OCI-LY3 (cell line): ENCODE measurements at regions not wholly inside any gene's neighbourhood (a gene's known extent, or its start where the extent isn't known, plus 50 kb on each side); places are given as distances from the start of the nearest gene placed in this dataset.

Source experiments
- EZH2phosphoT487 ChIP-seq: fragments of 200-600 bp; shearing (Covaris generic); IDR thresholded peaks from 2 replicates; pipeline ENCODE4 v1.6.1; 2018; ENCODE audit warnings: antibody characterized with exemption, mixed run types, low read depth
- TF ChIP-seq, protein P1 (sequence below): fragments of 200-600, 300-600 bp; sonication (generic); IDR thresholded peaks from 2 replicates; pipeline ENCODE4 v1.5.1; 2014; ENCODE audit warnings: antibody characterized with exemption, low read length, low read depth

DNA sequence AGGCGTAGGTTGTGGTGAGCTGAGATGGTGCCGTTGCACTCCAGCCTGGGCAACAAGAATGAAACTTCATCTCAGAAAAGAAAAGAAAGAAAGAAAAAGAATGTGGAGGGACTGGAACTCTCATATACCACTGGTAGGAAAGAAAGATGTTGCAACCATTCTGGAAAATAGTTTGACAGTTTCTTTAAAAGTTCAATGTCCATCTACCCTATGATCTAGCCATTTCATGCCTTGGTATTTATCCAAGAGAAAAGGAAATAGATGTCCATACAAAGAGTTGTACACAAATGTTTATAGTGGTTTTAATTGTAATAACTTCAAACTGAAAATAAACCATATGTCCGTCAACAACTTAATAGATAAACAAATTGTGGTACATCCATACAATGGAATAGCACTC, 190.1 kb upstream of the ZNF217 start:
- TF ChIP-seq, protein P1, sequence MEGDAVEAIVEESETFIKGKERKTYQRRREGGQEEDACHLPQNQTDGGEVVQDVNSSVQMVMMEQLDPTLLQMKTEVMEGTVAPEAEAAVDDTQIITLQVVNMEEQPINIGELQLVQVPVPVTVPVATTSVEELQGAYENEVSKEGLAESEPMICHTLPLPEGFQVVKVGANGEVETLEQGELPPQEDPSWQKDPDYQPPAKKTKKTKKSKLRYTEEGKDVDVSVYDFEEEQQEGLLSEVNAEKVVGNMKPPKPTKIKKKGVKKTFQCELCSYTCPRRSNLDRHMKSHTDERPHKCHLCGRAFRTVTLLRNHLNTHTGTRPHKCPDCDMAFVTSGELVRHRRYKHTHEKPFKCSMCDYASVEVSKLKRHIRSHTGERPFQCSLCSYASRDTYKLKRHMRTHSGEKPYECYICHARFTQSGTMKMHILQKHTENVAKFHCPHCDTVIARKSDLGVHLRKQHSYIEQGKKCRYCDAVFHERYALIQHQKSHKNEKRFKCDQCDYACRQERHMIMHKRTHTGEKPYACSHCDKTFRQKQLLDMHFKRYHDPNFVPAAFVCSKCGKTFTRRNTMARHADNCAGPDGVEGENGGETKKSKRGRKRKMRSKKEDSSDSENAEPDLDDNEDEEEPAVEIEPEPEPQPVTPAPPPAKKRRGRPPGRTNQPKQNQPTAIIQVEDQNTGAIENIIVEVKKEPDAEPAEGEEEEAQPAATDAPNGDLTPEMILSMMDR = no peak
- TF ChIP-seq EZH2phosphoT487 = no peak
